GM03348 (cell line): ENCODE measurements at regions not wholly inside any gene's neighbourhood (a gene's known extent, or its start where the extent isn't known, plus 50 kb on each side); places are given as distances from the start of the nearest gene placed in this dataset.

ENCODE experiments used
- DNase-seq: peaks from one replicate; pipeline ENCODE4 v3.0.0; 2012; ENCODE audit warnings: low spot score

- no peak for DNase-seq
Measured at GRCh38 chr18:22074282-22075070, 94.9 kb upstream of the GATA6 start.

DNA sequence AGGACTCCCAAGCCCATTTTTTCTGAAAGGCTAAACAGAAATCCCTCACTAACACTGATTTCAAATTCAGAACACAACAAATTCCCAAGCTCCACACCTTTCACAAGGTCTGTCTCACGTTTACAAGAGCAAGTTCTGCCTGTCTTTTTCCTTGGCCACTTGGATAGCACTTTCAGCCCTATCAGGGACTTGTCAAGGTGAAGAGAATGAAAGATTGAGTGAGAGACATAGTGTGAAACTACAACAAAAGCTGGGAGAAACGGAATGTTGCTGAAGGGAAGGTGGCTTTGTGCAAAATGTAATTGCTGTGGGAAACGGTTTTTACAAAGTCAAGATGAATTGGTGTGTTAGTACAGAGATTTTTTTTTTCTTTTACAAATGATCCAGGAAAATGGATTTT lies 89.4 kb upstream of the GATA6 start:
- no peak for DNase-seq

DNA sequence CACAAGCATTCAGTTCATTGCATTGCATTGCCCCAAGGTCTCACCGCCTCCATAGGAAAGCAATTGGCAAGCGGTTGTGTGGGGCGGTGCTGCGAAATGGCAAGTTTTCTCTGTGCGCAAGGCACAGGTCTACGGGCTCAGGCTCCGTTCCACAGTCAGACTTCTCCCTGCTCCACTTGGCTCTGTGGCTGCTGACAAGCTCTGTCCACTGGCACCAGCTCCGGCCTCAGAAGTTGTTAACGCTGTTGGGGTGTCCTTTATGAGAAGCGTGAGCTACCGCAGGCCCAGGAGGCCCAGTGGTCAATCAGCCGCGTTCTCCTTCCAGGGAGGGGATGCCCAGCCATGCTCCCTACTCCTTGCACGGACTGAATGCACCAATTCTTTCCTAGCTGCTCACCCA lies 87.0 kb upstream of the GATA6 start:
- no peak for DNase-seq

DNA sequence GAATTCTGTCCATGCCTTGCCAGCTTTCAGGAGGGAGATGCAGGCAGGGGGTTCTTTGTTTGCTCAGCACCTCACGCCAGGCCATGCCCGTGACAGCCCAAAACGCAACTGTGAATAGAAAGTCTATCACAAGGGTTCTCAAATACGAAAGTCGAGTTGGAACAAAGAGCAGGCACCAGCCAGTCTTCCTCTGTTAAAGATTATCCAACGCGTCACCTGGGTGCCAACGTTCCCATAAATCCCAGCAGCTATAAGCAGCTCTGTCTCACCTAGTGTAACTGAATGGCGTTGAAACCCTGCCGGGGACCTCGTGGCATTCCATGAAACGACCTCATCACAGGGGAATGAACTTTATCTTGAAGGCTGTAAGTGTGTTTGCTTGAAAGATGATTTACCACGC lies 84.8 kb upstream of the GATA6 start:
- DNase-seq: no peak

DNA sequence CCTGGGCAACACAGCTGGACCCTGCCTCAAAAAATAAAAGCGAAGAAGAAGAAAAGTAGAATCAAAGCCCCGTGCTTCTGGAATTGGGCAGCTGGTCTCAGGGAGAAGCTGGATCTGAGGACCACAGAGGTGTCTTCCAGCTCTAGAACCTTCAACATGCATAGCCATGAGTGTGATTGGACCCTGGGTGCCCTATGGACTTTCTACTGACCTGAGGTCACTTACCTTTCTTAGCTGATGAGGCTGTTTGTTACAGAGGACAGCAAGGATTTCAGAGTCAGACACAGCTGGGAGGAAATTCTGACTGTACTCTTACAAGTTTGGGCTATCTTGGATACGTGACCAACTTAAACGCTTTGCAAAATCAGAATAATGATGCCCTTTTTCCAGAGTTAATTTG lies 82.4 kb upstream of the GATA6 start:
- no peak for DNase-seq

GRCh38 chr18:22088029-22088428 lies 81.4 kb upstream of the GATA6 start:
- DNase-seq: no peak

DNA sequence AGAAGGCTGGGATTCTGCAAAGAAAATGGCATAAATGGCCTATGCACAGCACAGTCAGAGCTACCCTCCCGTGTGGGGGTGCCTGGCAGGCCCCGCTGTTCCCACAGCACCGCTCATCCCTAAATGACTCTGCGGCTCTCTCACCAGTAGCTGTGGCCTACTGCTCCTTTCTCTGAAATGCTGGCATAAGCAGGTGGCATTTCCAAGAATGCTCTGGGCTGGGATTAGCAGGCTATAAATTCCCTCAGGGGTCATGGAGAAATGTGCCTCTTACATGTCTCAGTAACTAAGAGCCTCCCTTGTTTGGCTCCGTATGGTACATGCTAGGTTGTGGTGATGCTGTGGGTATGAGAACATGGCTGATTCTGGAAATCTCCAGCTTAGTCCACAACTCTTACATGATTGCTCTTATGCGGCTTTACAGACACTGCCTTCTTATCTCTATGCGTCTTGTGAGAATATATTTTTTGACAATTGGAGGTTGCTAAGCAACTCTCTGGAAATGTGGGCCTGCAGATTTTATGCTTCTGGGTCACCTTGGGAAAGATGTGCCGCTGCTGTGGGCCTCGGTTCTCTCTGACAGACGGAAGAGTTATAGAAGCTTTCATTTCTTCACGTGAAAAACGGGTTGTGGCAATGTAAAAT lies 80.3 kb upstream of the GATA6 start:
- no peak for DNase-seq

- DNase-seq: no peak
Measured at GRCh38 chr18:22091341-22091740, 78.0 kb upstream of the GATA6 start.

- no peak for DNase-seq
Measured at GRCh38 chr18:22093731-22094357, 75.5 kb upstream of the GATA6 start.

DNA sequence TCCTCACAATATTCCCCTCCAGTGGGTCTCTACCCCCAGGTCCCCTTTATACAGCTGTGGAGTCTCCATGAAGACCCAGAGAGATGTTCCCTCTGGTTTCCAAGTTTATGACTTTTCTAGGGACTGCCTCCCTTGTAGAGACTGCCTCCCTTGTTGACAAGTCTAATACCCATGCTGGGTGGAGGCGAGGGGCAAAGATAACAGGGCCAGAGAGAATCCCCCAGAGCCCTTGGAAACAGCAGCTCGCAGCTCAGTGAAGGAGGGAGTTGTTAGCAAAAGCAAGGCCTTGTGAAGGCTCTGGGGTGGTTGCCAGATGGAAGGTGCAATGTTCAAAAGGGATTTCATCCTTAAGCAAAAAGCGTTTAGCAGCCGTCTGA lies 75.0 kb upstream of the GATA6 start:
- no peak for DNase-seq

DNA sequence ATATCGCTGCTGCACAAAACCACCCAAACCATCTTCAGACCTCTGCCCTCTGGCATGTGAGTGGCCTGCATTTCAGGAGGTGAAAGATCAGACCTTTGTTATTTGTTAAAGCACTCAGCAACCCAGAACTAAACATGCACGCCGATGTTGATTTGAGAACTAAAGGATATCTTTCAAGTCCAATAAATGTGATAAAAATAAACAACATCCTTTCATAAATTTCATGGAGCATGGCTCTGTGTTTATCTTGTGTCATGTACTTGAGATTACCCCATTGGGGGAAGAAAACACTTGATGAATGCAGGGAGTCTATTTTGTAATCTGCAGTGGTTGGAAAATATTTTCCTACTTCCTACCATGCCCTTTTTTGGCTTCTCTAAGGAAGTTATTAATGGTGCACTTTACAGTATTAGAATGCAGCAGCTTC lies 70.8 kb upstream of the GATA6 start:
- no peak for DNase-seq

DNA sequence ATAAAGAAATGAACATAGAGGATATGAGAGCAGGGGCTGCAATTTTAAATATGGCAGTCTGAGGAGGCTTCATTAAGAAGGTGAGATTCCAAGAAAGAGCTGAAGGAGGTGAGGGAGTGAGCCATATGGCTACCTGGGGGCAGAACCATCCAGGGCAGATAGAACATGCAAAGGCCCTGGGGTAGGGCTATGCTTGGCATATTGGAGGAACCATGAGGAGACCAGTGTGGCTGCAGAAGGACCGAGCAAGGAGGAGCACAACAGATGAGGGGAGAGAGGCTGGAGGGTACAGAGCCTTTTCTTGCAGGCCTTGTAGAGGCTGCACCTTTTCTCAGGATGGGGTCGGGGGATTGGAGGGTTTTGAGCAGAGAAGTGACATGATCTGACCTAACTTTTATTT lies 69.5 kb upstream of the GATA6 start:
- no peak for DNase-seq

DNA sequence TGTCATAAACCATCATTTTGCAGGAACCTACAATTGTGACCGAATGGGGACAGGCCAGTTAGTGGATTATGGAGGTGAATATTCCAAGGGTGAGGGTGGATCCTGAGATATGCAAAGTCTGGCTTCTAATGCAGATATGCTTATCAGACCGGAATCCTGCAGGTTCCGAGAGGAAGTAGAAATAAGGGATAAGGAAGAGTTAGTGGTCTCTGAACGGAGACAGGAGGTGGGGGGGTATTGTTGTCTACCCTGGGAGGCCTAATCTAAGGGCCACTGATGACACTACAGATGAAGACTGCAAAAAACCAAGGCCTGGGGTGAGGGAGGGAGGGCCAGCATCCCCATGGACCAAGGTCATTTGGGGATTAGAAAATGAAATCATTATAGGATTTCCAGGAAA lies 67.7 kb upstream of the GATA6 start:
- DNase-seq: no peak

- no peak for DNase-seq
Measured at GRCh38 chr18:22102953-22103646, 66.3 kb upstream of the GATA6 start.

DNA sequence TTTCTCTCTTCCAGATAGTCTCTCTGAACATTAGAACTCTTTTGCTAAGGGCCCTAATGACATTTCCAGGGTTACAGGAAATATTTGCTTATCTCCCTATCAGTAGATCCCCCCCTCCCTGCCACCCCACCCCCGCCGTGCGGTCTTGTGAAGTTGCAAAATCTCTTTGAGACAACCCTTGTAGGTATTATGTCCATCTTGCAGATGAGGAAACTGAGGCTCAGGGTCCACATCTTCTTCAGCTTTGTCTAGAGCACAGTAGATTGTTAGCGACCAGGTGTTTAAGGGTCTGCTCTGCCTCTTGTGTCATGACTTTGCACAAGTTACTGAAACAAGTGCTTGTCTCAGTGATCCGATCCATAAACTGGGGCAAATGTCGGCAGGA lies 65.8 kb upstream of the GATA6 start:
- no peak for DNase-seq

- DNase-seq: no peak
Measured at GRCh38 chr18:22106536-22107292, 62.7 kb upstream of the GATA6 start.

GRCh38 chr18:22108674-22109073 lies 60.7 kb upstream of the GATA6 start:
- no peak for DNase-seq

GRCh38 chr18:22109535-22109934 lies 59.9 kb upstream of the GATA6 start:
- DNase-seq: no peak

- no peak for DNase-seq
Measured at GRCh38 chr18:22110461-22110924, 58.9 kb upstream of the GATA6 start.

- DNase-seq: no peak
Measured at GRCh38 chr18:22112215-22112614, 57.2 kb upstream of the GATA6 start.

DNA sequence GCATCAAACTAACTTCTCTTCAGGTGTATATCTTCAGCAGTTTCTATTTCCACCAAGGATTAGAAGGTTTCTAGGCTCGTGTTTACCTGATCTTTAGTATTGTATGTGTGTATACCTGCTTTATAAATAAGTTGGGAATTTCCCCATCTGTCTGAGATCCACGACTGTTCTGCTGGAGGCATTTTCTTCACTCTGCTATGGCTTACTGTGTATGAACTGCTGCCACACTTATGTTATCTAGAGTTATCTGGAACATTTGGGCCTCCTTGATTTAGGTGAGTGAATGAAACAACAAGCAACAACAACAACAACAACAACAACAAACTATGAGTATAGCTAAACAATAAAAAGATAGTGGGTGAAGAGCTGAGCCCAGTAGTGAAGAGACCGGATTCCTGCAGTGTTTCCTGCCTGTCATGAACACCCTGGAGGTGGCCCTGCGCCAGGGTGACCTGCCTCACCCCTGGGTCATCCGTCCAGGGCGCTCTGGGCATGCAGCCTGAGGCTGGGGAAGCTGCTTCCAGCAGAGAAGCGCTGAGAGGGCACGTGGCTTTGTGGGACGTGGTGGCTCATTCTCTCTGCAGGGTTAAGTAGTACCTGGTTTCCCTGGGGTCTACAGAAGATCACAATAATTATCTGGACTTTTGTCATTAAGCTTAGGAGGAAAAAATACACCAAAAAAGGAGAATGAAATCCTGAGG lies 56.1 kb upstream of the GATA6 start:
- no peak for DNase-seq
